ENCODE measurements at regions not wholly inside any gene's neighbourhood (a gene's known extent, or its start where the extent isn't known, plus 50 kb on each side); places are given as distances from the start of the nearest gene placed in this dataset.

DNA sequence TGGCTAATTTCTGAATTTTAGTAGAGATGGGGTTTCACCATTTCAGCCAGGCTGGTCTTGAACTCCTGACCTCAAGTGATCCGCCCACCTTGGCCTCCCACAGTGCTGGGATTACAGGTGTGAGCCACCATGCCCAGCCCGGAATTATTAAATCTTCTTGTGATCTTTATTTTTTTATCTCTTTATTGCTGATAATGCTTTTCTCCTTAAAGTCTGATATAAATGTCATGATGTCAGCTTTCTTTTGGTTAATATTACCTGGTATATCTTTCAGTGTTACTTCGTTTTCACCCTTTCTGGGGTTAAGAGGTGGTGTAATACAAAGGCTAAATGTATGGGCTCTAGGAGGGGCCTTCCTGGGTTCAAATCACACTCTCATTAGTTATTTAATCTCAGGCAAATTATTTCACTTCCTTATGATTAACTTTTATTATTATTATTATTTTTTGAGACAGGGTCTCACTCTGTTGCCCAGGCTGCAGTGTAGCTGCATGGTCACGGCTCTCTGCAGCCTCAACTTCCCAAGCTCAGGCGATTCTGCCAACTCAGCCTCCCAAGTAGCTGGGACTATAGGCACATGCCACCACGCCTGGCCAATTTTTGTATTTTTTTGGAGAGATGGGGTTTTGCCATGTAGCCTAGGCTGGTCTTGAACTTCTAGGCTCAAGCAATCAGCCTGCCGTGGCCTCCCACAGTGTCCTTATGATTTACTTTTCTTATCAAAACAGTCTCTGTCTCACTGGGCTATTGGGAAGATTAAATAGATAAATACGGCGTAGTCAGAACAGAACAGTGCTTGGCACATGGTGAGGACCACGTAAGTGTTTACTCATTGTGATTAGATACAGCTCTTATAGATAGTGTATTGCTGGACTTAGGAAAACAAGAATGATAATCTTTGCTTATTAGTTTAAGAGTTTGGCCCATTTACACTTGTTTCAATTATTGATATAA, 216.5 kb downstream of the URB2 start:
- H3K36me3 Mint-ChIP-seq = no peaks in the 10 kb centered on the region
- H3K9me3 Mint-ChIP-seq = no peaks in the 10 kb centered on the region
- DNase-seq (ENCODE audit: low spot score) (no peak), ATAC-seq (no peak)
- POLR2A ChIA-PET = no interaction called here
- no peak overlapping the region for H3K4me3 Mint-ChIP-seq
- H3K27me3 Mint-ChIP-seq (ENCODE audit: low read depth) = no peaks in the 10 kb centered on the region; the same call in 1 of the 2 replicates
- peak; percentile 14; the same call in 1 of the 2 replicates for TF ChIP-seq ZNF121 (CRISPR knock-in tag; IDR thresholded peaks at IDR 0.05)
- no peak for TF ChIP-seq ZNF219 (CRISPR knock-in tag; IDR thresholded peaks at IDR 0.05; ENCODE audit: borderline replicate concordance)
- TF ChIP-seq TP53 (CRISPR knock-in tag; IDR thresholded peaks at IDR 0.05) = no peak
- TF ChIP-seq SMAD4 (CRISPR knock-in tag; IDR thresholded peaks at IDR 0.05) = no peak
- TF ChIP-seq ZNF263 (CRISPR knock-in tag; IDR thresholded peaks at IDR 0.05; ENCODE audit: low read depth) = no peak
- peaks cover 10% of the 10 kb centered on the region for H3K4me1 Mint-ChIP-seq
- CTCF ChIA-PET = no interaction called here
- H3K27ac Mint-ChIP-seq = no peak overlapping the region

DNA sequence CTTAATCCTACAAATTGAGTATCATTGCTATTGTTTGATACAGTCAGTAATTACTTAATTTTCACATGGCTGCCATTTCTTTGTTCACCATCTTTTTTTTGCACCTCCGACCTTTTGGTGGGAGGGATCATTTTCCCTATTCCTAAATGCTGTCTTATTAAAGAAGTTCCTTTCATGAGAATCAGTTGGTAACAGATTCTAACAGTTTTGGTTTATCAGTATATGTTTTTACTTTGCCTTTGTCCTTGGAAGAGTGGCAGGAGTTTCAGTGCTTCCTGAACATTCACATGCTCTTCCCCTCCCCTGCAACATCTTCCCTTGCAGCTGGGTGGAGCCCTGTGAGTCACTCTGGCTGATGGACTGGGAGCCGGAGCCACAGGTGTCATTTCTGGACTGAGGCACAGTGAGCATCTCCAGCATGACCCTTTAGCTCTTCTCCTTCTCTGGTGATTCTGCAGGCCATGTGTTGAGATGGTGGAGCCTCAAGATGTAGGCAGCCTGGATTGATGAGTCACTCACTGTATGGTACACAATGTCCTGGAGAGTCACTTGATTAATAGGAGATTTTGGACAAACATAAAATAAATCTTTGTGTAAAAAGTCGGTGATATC, 217.7 kb downstream of the URB2 start:
- Mint-ChIP-seq H3K4me3 (no peak overlapping the region), H3K27me3 (ENCODE audit: low read depth) (no peaks in the 10 kb centered on the region), H3K27ac (no peak overlapping the region), H3K4me1 (0 out of 2 replicates have a peak, but pooled peaks cover 5% of the 10 kb centered on the region), H3K9me3 (no peaks in the 10 kb centered on the region), H3K36me3 (no peaks in the 10 kb centered on the region)
- ATAC-seq (no peak), DNase-seq (ENCODE audit: low spot score) (no peak)
- TF ChIP-seq ZNF232 (CRISPR knock-in tag; IDR thresholded peaks at IDR 0.05) (no peak), FOXJ3 (CRISPR knock-in tag; IDR thresholded peaks at IDR 0.05; ENCODE audit: borderline replicate concordance) (no peak), SP1 (CRISPR knock-in tag; conservative IDR thresholded peaks at IDR 0.05) (no peak), NFYB (CRISPR knock-in tag; conservative IDR thresholded peaks at IDR 0.05; ENCODE audit: low read depth) (no peak), JAZF1 (CRISPR knock-in tag; IDR thresholded peaks at IDR 0.05) (no peak), CBFB (CRISPR knock-in tag; IDR thresholded peaks at IDR 0.05; ENCODE audit: low read depth) (no peak), PRRX2 (CRISPR knock-in tag; IDR thresholded peaks at IDR 0.05) (no peak), KAT7 (CRISPR knock-in tag; IDR thresholded peaks at IDR 0.05; ENCODE audit: borderline replicate concordance) (no peak), NR1H2 (CRISPR knock-in tag; IDR thresholded peaks at IDR 0.05) (no peak), ZBTB21 (CRISPR knock-in tag; IDR thresholded peaks at IDR 0.05; ENCODE audit: borderline replicate concordance) (no peak)
- TF ChIP-seq, protein P1, sequence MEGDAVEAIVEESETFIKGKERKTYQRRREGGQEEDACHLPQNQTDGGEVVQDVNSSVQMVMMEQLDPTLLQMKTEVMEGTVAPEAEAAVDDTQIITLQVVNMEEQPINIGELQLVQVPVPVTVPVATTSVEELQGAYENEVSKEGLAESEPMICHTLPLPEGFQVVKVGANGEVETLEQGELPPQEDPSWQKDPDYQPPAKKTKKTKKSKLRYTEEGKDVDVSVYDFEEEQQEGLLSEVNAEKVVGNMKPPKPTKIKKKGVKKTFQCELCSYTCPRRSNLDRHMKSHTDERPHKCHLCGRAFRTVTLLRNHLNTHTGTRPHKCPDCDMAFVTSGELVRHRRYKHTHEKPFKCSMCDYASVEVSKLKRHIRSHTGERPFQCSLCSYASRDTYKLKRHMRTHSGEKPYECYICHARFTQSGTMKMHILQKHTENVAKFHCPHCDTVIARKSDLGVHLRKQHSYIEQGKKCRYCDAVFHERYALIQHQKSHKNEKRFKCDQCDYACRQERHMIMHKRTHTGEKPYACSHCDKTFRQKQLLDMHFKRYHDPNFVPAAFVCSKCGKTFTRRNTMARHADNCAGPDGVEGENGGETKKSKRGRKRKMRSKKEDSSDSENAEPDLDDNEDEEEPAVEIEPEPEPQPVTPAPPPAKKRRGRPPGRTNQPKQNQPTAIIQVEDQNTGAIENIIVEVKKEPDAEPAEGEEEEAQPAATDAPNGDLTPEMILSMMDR (IDR thresholded peaks at IDR 0.05) = no peak
- TF ChIP-seq, protein P2, sequence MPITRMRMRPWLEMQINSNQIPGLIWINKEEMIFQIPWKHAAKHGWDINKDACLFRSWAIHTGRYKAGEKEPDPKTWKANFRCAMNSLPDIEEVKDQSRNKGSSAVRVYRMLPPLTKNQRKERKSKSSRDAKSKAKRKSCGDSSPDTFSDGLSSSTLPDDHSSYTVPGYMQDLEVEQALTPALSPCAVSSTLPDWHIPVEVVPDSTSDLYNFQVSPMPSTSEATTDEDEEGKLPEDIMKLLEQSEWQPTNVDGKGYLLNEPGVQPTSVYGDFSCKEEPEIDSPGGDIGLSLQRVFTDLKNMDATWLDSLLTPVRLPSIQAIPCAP (CRISPR knock-in tag; IDR thresholded peaks at IDR 0.05) = no peak
- TF ChIP-seq, protein P3, sequence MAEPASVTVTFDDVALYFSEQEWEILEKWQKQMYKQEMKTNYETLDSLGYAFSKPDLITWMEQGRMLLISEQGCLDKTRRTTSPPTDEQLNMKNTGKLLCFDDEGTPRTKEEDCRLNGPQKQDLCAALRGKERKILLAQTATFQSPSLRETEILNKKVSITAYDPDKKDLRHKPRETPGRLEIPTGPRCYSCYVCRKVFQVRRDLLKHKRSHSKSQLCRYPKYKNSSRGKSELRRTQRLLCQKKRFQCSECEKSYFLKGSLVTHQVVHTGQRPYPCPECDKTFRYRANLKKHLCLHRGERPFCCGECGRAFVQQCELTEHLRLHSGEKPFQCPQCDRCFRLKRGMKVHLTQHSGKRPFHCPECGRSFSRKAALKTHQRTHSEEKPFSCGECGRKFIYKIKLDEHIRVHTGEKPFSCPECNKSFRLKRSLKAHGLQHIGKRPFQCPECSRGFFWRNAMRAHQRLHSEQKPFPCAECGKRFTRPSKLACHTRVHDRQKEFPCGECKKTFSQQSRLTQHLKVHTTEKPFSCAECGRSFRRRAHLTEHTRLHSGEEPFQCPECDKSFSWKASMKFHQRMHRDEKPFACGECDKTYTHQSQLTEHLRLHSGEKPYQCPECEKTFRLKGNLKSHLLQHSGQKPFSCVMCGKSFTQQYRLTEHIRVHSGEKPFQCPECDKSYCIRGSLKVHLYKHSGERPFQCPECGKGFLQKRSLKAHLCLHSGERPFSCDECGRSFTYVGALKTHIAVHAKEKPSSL (CRISPR knock-in tag; conservative IDR thresholded peaks at IDR 0.05) = no peak
- TF ChIP-seq, protein P4, sequence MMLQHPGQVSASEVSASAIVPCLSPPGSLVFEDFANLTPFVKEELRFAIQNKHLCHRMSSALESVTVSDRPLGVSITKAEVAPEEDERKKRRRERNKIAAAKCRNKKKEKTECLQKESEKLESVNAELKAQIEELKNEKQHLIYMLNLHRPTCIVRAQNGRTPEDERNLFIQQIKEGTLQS (CRISPR knock-in tag; conservative IDR thresholded peaks at IDR 0.05) = no peak
- TF ChIP-seq, protein P5, sequence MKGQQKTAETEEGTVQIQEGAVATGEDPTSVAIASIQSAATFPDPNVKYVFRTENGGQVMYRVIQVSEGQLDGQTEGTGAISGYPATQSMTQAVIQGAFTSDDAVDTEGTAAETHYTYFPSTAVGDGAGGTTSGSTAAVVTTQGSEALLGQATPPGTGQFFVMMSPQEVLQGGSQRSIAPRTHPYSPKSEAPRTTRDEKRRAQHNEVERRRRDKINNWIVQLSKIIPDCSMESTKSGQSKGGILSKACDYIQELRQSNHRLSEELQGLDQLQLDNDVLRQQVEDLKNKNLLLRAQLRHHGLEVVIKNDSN (CRISPR knock-in tag; IDR thresholded peaks at IDR 0.05) = no peak
- ChIA-PET POLR2A (no interaction called here), CTCF (no interaction called here)
